A673 (cell line): ENCODE measurements at regions not wholly inside any gene's neighbourhood (a gene's known extent, or its start where the extent isn't known, plus 50 kb on each side); places are given as distances from the start of the nearest gene placed in this dataset.

ENCODE experiments used
- EZH2 ChIP-seq: fragments of 200-600 bp; sonication (generic); IDR thresholded peaks from 2 replicates; pipeline ENCODE4 v1.6.1; 2017; ENCODE audit warnings: borderline replicate concordance, low read depth, mild to moderate bottlenecking, mixed read lengths, antibody characterized with exemption, low read length; ENCODE audit not compliant: poor library complexity, severe bottlenecking
- TF ChIP-seq, protein P1 (sequence below): fragments of 300-800, 200-600 bp; sonication (generic); conservative IDR thresholded peaks from 2 replicates; pipeline ENCODE4 v1.5.1; 2017; ENCODE audit warnings: low read depth, mild to moderate bottlenecking, antibody characterized with exemption, low read length, moderate library complexity, mixed read lengths

DNA sequence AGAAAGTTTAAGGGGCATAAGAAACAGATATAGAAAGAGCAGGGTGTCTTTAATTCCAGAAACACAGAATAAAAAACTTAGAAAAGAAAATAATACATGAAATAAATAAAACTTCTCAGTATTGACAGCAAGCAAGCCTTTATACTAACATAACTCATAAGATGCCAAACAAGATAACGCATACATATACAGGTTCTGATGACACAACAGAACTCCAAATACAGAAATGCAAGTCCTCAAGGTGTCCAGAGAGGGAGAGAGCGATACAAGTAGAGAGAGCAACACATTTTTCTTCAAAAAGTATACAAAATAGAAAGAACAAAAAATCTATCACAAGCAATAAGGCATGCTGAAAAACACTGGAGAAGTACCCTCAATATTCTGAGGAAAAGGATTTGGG lies 314.6 kb upstream of the POM121L12 start:
- TF ChIP-seq EZH2 = no peak
- TF ChIP-seq, protein P1, sequence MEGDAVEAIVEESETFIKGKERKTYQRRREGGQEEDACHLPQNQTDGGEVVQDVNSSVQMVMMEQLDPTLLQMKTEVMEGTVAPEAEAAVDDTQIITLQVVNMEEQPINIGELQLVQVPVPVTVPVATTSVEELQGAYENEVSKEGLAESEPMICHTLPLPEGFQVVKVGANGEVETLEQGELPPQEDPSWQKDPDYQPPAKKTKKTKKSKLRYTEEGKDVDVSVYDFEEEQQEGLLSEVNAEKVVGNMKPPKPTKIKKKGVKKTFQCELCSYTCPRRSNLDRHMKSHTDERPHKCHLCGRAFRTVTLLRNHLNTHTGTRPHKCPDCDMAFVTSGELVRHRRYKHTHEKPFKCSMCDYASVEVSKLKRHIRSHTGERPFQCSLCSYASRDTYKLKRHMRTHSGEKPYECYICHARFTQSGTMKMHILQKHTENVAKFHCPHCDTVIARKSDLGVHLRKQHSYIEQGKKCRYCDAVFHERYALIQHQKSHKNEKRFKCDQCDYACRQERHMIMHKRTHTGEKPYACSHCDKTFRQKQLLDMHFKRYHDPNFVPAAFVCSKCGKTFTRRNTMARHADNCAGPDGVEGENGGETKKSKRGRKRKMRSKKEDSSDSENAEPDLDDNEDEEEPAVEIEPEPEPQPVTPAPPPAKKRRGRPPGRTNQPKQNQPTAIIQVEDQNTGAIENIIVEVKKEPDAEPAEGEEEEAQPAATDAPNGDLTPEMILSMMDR = no peak
